ENCODE measurements at regions not wholly inside any gene's neighbourhood (a gene's known extent, or its start where the extent isn't known, plus 50 kb on each side); places are given as distances from the start of the nearest gene placed in this dataset.

DNA sequence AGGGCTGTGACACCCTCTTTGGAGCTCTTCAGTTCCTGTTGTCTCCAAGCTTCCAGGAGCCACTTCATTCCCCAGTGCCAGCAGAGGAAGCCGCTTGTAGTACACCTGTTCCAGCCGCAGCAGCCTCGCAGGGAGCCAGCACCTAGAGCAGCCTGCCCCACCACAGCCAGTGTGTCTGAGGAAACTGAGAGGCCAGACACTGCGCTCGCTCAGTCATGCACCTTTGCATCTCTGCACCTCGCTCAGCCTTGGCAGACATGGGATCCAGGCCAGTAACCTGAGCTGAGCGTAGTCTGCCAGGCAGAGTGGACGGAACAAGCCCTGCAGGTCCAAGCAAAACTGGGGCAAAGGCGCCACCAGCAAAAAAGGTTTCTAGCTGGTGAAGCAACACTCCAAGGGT, 1072.1 kb downstream of the JRKL start:
- no peak for DNase-seq (ENCODE audit: low read depth)
- H3K4me3 ChIP-seq (ENCODE audit: low read depth, low read length): no peak overlapping the region
- TF ChIP-seq, protein P1, sequence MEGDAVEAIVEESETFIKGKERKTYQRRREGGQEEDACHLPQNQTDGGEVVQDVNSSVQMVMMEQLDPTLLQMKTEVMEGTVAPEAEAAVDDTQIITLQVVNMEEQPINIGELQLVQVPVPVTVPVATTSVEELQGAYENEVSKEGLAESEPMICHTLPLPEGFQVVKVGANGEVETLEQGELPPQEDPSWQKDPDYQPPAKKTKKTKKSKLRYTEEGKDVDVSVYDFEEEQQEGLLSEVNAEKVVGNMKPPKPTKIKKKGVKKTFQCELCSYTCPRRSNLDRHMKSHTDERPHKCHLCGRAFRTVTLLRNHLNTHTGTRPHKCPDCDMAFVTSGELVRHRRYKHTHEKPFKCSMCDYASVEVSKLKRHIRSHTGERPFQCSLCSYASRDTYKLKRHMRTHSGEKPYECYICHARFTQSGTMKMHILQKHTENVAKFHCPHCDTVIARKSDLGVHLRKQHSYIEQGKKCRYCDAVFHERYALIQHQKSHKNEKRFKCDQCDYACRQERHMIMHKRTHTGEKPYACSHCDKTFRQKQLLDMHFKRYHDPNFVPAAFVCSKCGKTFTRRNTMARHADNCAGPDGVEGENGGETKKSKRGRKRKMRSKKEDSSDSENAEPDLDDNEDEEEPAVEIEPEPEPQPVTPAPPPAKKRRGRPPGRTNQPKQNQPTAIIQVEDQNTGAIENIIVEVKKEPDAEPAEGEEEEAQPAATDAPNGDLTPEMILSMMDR (conservative IDR thresholded peaks at IDR 0.05; ENCODE audit: low read depth, low read length): no peak

GRCh38 chr11:97463891-97464290, 1074.1 kb downstream of the JRKL start:
- no peak for DNase-seq (ENCODE audit: low read depth)
- TF ChIP-seq, protein P1 (conservative IDR thresholded peaks at IDR 0.05; ENCODE audit: low read depth, low read length): no peak
- no peak overlapping the region for H3K4me3 ChIP-seq (ENCODE audit: low read depth, low read length)

DNA sequence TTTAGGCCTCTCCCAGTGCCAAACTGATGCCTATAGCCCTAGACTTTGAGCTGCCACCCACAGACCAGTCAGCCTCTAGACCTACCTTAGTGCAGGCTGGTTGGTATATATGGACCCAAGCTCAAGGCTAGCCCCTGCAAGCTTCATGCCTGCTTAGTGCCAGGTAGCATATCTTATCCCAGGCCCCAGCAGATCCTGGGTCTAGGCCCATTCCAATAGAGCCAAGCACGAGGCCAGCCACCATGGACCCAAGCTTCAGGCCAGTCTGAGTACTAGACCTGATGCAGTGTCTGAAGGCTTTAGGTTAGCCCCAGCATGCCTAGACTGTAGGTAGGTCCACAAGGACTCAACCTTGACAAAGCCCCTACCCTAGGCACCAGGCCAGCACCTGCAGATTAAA, 1081.7 kb downstream of the JRKL start:
- TF ChIP-seq, protein P1 (conservative IDR thresholded peaks at IDR 0.05; ENCODE audit: low read depth, low read length): no peak
- no peak for DNase-seq (ENCODE audit: low read depth)
- no peak overlapping the region for H3K4me3 ChIP-seq (ENCODE audit: low read depth, low read length)

DNA sequence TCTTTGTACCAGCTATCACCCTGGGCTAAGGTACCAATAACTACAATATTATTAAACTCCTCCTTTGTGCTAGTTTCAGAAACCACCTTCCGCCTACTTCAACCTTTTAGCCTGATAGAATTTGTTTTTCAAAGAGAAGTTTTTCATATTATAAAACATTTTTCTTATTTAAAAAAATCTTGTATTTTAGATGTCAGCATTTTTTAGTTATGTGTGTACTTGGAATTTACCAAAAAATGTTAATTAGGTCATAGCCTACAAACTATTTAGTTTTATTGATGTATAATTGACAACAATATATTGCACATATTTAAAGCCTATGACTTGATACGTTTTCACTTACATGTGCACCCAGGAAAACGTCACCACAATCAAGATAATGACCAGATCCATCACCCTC, 1097.6 kb downstream of the JRKL start:
- no peak overlapping the region for H3K4me3 ChIP-seq (ENCODE audit: low read depth, low read length)
- DNase-seq (ENCODE audit: low read depth): no peak
- TF ChIP-seq, protein P1 (conservative IDR thresholded peaks at IDR 0.05; ENCODE audit: low read depth, low read length): no peak

DNA sequence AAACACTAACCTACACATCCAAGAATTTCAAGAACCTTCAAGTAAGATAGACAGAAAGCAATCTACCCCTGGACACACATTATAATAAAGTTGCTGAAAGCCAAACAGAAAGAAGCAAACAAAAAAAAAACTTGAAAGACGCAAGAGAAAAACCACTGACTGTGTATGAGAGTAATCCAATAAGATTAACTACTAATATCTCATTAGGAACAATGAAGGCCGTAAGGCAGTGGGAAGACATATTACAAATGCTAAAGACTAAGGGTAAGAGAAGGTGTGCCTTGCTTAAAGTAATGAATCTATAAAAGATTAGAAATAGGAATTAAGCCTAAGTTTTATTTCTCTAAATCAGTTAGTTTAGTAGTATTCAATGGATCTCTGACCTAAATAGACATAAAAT, 1109.1 kb downstream of the JRKL start:
- DNase-seq (ENCODE audit: low read depth): no peak
- no peak overlapping the region for H3K4me3 ChIP-seq (ENCODE audit: low read depth, low read length)
- TF ChIP-seq, protein P1 (conservative IDR thresholded peaks at IDR 0.05; ENCODE audit: low read depth, low read length): no peak

DNA sequence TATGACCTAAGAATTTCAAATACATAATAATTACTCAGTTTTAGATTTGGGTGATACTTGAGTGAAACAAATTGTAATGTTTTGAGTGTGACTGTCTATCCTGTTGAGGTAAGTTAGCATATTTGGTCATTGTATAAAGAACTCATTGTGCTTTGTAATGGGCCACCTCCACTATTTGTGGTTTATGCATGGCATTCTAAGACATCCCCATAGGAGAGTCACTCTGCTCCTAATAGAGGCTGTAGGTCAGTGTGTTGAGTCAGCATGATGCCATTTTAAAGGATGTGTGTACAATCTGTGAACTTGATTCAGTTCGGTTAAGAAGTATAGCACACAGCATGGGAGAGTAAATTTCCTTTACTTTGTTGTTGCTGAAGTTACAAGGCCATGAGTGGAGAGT, 1112.4 kb downstream of the JRKL start:
- DNase-seq (ENCODE audit: low read depth): peak; percentile 10
- H3K4me3 ChIP-seq (ENCODE audit: low read depth, low read length): no peak overlapping the region
- TF ChIP-seq, protein P1 (conservative IDR thresholded peaks at IDR 0.05; ENCODE audit: low read depth, low read length): no peak

- peak; percentile 4 for DNase-seq (ENCODE audit: low read depth)
- TF ChIP-seq, protein P1 (conservative IDR thresholded peaks at IDR 0.05; ENCODE audit: low read depth, low read length): no peak
- no peak overlapping the region for H3K4me3 ChIP-seq (ENCODE audit: low read depth, low read length)
These were observed 1116.4 kb downstream of the JRKL start for GRCh38 chr11:97506076-97506759.
